WTC11 (cell line): ENCODE measurements at regions not wholly inside any gene's neighbourhood (a gene's known extent, or its start where the extent isn't known, plus 50 kb on each side); places are given as distances from the start of the nearest gene placed in this dataset.

ENCODE experiments used
- CBFB ChIP-seq: sonication (generic); formaldehyde crosslinking; IDR thresholded peaks from 2 replicates; pipeline ENCODE4 v1.8.1; 2022; ENCODE audit warnings: mild to moderate bottlenecking, low read depth, missing genetic modification reagents
- IRF1 ChIP-seq: sonication (generic); formaldehyde crosslinking; IDR thresholded peaks from 2 replicates; pipeline ENCODE4 v1.8.0; 2023; ENCODE audit warnings: missing genetic modification reagents
- IRF2 ChIP-seq: sonication (generic); formaldehyde crosslinking; IDR thresholded peaks from 2 replicates; pipeline ENCODE4 v1.8.0; 2022; ENCODE audit warnings: low read depth, missing genetic modification reagents, borderline replicate concordance
- JUN ChIP-seq: sonication (generic); formaldehyde crosslinking; IDR thresholded peaks from 2 replicates; pipeline ENCODE4 v1.8.0; 2023; ENCODE audit warnings: mild to moderate bottlenecking, missing genetic modification reagents
- MAX ChIP-seq: sonication (generic); formaldehyde crosslinking; IDR thresholded peaks from 2 replicates; pipeline ENCODE4 v1.8.0; 2022; ENCODE audit warnings: mild to moderate bottlenecking, missing genetic modification reagents
- NR3C1 ChIP-seq: sonication (generic); formaldehyde crosslinking; conservative IDR thresholded peaks from 2 replicates; pipeline ENCODE4 v1.8.1; 2023; ENCODE audit warnings: low read depth, mild to moderate bottlenecking, missing genetic modification reagents
- SMAD4 ChIP-seq: sonication (generic); formaldehyde crosslinking; IDR thresholded peaks from 2 replicates; pipeline ENCODE4 v1.8.0; 2022; ENCODE audit warnings: mild to moderate bottlenecking, missing genetic modification reagents
- TCF7 ChIP-seq: sonication (generic); formaldehyde crosslinking; IDR thresholded peaks from 2 replicates; pipeline ENCODE4 v1.8.0; 2022; ENCODE audit warnings: mild to moderate bottlenecking, low read depth, missing genetic modification reagents, moderate library complexity
- TF ChIP-seq, protein P1 (sequence below): fragments of 200-600 bp; IDR thresholded peaks from 2 replicates; pipeline ENCODE4 v1.8.0; 2022; ENCODE audit warnings: antibody characterized with exemption
- TF ChIP-seq, protein P2 (sequence below): sonication (generic); formaldehyde crosslinking; IDR thresholded peaks from 2 replicates; pipeline ENCODE4 v1.8.0; 2022; ENCODE audit warnings: missing genetic modification reagents
- TF ChIP-seq, protein P3 (sequence below): sonication (generic); formaldehyde crosslinking; IDR thresholded peaks from 2 replicates; pipeline ENCODE4 v1.8.0; 2022; ENCODE audit warnings: mild to moderate bottlenecking, missing genetic modification reagents
- TF ChIP-seq, protein P4 (sequence below): sonication (generic); formaldehyde crosslinking; IDR thresholded peaks from 2 replicates; pipeline ENCODE4 v1.8.1; 2023; ENCODE audit warnings: mild to moderate bottlenecking, missing genetic modification reagents, moderate library complexity

- TF ChIP-seq TCF7 (CRISPR knock-in tag) (no peak), MAX (CRISPR knock-in tag) (no peak), NR3C1 (CRISPR knock-in tag) (no peak), IRF1 (CRISPR knock-in tag) (no peak), CBFB (no peak), JUN (CRISPR knock-in tag) (no peak), SMAD4 (CRISPR knock-in tag) (no peak), IRF2 (CRISPR knock-in tag) (no peak)
- TF ChIP-seq, protein P1, sequence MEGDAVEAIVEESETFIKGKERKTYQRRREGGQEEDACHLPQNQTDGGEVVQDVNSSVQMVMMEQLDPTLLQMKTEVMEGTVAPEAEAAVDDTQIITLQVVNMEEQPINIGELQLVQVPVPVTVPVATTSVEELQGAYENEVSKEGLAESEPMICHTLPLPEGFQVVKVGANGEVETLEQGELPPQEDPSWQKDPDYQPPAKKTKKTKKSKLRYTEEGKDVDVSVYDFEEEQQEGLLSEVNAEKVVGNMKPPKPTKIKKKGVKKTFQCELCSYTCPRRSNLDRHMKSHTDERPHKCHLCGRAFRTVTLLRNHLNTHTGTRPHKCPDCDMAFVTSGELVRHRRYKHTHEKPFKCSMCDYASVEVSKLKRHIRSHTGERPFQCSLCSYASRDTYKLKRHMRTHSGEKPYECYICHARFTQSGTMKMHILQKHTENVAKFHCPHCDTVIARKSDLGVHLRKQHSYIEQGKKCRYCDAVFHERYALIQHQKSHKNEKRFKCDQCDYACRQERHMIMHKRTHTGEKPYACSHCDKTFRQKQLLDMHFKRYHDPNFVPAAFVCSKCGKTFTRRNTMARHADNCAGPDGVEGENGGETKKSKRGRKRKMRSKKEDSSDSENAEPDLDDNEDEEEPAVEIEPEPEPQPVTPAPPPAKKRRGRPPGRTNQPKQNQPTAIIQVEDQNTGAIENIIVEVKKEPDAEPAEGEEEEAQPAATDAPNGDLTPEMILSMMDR, result no peak
- TF ChIP-seq, protein P2, sequence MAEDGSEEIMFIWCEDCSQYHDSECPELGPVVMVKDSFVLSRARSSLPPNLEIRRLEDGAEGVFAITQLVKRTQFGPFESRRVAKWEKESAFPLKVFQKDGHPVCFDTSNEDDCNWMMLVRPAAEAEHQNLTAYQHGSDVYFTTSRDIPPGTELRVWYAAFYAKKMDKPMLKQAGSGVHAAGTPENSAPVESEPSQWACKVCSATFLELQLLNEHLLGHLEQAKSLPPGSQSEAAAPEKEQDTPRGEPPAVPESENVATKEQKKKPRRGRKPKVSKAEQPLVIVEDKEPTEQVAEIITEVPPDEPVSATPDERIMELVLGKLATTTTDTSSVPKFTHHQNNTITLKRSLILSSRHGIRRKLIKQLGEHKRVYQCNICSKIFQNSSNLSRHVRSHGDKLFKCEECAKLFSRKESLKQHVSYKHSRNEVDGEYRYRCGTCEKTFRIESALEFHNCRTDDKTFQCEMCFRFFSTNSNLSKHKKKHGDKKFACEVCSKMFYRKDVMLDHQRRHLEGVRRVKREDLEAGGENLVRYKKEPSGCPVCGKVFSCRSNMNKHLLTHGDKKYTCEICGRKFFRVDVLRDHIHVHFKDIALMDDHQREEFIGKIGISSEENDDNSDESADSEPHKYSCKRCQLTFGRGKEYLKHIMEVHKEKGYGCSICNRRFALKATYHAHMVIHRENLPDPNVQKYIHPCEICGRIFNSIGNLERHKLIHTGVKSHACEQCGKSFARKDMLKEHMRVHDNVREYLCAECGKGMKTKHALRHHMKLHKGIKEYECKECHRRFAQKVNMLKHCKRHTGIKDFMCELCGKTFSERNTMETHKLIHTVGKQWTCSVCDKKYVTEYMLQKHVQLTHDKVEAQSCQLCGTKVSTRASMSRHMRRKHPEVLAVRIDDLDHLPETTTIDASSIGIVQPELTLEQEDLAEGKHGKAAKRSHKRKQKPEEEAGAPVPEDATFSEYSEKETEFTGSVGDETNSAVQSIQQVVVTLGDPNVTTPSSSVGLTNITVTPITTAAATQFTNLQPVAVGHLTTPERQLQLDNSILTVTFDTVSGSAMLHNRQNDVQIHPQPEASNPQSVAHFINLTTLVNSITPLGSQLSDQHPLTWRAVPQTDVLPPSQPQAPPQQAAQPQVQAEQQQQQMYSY, result no peak
- TF ChIP-seq, protein P3, sequence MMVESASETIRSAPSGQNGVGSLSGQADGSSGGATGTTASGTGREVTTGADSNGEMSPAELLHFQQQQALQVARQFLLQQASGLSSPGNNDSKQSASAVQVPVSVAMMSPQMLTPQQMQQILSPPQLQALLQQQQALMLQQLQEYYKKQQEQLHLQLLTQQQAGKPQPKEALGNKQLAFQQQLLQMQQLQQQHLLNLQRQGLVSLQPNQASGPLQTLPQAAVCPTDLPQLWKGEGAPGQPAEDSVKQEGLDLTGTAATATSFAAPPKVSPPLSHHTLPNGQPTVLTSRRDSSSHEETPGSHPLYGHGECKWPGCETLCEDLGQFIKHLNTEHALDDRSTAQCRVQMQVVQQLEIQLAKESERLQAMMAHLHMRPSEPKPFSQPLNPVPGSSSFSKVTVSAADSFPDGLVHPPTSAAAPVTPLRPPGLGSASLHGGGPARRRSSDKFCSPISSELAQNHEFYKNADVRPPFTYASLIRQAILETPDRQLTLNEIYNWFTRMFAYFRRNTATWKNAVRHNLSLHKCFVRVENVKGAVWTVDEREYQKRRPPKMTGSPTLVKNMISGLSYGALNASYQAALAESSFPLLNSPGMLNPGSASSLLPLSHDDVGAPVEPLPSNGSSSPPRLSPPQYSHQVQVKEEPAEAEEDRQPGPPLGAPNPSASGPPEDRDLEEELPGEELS, result no peak
- TF ChIP-seq, protein P4, sequence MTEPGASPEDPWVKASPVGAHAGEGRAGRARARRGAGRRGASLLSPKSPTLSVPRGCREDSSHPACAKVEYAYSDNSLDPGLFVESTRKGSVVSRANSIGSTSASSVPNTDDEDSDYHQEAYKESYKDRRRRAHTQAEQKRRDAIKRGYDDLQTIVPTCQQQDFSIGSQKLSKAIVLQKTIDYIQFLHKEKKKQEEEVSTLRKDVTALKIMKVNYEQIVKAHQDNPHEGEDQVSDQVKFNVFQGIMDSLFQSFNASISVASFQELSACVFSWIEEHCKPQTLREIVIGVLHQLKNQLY (CRISPR knock-in tag), result no peak
Measured at GRCh38 chr22:48353116-48353947, 1474.3 kb downstream of the BRD1 start.
